ENCODE measurements at regions not wholly inside any gene's neighbourhood (a gene's known extent, or its start where the extent isn't known, plus 50 kb on each side); places are given as distances from the start of the nearest gene placed in this dataset.

DNA sequence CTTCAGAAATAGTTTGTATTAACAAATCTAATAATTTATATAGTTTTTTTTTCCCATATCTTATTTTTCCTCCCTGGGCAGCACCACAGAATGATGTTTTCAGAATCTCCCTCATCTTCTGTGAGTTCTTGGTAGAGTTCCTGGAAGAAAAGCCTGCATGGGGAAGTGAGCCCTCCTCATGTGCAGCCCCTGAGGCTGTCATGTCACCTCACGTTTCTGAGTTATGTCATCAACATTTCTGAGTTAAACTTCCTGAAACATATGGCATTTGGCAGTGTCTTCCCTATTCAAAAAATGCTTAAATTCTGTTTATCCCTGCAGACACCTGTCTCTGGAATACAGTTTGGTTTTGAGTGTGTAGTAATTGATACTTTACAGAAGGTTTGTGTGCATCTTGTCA, 979.0 kb downstream of the TMEM121 start:
- no peak overlapping the region for H3K27ac ChIP-seq
- TF ChIP-seq, protein P1, sequence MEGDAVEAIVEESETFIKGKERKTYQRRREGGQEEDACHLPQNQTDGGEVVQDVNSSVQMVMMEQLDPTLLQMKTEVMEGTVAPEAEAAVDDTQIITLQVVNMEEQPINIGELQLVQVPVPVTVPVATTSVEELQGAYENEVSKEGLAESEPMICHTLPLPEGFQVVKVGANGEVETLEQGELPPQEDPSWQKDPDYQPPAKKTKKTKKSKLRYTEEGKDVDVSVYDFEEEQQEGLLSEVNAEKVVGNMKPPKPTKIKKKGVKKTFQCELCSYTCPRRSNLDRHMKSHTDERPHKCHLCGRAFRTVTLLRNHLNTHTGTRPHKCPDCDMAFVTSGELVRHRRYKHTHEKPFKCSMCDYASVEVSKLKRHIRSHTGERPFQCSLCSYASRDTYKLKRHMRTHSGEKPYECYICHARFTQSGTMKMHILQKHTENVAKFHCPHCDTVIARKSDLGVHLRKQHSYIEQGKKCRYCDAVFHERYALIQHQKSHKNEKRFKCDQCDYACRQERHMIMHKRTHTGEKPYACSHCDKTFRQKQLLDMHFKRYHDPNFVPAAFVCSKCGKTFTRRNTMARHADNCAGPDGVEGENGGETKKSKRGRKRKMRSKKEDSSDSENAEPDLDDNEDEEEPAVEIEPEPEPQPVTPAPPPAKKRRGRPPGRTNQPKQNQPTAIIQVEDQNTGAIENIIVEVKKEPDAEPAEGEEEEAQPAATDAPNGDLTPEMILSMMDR (conservative IDR thresholded peaks at IDR 0.05), result no peak

DNA sequence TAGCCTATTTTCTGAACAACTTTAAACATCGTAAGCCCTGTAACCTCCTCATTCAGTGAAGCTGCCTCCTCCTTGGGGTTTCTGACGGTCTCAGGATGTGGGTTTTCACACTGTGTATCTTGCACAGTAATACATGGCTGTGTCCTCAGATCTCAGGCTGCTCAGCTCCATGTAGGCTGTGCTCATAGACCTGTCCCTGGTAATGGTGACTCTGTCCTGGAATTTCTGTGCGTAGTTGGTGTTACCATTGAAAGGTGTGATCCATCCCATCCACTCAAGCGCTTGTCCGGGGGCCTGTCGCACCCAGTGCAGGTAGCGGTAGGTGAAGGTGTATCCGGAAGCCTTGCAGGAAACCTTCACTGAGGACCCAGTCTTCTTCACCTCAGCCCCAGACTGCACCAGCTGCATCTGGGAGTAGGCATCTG, 980.5 kb downstream of the TMEM121 start:
- H3K27ac ChIP-seq, result no peak overlapping the region
- TF ChIP-seq, protein P1 (conservative IDR thresholded peaks at IDR 0.05), result no peak

DNA sequence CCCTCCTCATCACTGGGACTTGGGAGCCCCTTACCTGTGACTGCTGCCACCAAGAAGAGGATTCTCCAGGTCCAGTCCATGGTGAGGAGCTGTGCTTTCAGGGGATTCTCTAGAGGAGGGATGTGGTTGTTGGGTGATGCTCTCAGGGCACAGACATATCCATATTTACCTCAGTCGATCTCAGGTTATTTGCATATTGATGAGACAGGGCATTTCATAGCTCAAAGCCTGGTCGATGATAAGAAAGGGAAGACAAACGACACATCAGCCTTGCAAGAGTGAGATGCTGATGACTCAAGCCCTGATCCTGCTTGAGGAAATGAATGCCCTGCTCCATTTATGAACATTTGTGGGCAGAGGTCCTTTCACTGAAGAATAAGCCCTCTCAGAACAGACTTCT, 981.0 kb downstream of the TMEM121 start:
- no peak overlapping the region for H3K27ac ChIP-seq
- TF ChIP-seq, protein P1 (conservative IDR thresholded peaks at IDR 0.05), result no peak

DNA sequence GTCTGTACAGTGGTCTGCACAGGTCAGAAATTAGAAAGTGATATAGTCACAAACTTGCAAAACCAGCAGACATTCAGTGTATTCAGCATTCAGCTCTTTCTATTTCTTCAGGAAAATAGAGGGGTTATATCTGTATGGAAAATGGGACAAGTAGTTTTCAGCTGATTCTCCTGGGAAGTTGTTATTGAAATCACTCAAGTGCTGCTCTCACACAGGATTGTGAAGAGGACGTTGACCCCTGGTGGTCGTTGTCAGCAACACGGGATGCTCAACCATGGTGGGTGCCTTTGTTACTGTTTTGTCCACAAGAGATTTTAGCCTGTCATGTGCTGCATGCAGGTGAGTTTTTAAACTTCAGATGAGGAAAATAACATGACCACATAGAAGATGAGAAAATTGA, 981.8 kb downstream of the TMEM121 start:
- TF ChIP-seq, protein P1 (conservative IDR thresholded peaks at IDR 0.05), result no peak
- H3K27ac ChIP-seq, result no peak overlapping the region

DNA sequence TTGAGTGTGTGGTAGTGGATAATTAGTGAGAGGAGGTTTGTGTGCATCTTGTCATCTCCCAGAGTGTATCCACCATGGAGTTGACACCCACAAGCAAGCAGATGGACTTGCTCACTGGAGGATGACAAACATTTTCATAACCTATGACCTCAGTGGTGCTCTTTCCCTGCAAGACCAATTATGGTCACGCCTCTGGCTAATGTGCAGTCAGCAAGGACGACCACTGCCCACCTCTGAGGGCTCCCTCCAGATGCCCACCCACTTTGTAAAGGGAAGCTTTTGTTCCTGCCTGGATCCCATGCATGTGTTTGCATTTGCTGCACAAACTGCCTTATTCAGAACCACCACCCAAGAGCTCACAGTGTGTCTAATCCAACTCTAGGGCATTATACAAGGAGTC, 982.8 kb downstream of the TMEM121 start:
- H3K27ac ChIP-seq, result no peak overlapping the region
- TF ChIP-seq, protein P1 (conservative IDR thresholded peaks at IDR 0.05), result no peak

DNA sequence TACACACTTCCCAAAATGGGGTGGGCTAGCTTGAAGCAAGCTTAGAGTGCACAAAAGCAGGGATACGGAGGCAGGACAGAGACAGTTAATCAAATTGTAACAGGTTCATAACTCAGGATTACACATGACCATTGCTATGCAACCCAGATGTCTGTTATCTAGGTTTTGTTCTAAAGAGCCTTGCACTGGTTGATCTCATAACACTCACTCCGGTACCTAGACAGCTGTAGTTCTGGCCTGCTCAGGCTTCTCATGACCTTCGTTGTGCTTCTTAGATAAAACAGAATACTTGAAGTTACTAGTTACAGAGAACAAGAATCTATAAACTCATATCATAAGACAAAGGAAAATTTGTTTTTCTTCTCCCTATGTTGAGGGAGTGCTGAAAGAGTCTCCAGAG, 983.4 kb downstream of the TMEM121 start:
- TF ChIP-seq, protein P1 (conservative IDR thresholded peaks at IDR 0.05), result no peak
- H3K27ac ChIP-seq, result no peak overlapping the region

DNA sequence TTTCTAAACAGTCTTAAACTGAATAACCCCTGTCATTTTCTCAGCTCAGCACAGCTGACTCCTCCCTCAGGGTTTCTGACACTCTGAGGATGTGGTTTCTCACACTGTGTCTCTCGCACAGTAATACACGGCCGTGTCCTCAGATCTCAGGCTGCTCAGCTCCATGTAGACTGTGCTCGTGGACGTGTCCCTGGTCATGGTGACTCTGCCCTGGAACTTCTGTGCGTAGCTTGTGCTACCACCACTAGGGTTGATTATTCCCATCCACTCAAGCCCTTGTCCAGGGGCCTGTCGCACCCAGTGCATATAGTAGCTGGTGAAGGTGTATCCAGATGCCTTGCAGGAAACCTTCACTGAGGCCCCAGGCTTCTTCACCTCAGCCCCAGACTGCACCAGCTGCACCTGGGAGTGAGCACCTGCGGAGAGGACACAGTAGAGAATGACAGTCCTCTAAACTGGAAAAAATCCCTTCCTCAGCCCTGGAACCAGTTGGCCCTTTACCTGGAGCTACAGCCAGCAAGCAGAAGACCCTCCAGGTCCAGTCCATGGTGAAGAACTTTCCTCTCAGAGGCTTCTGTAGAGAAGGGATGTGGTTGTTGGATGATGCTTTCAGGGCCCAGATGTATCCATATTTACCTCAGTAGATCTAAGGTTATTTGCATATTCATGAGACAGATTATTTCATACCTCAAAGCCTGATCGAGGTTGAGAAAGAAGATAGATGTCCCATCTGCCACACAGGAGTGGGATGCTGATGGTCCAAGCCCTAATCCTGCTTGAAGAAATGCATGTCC, 984.8 kb downstream of the TMEM121 start:
- TF ChIP-seq, protein P1 (conservative IDR thresholded peaks at IDR 0.05), result no peak

More for the DNA sequence above, 984.8 kb downstream of the TMEM121 start:
- no peak overlapping the region for H3K27ac ChIP-seq

Data from VCaP (cell line).